Nephron (organoid): ENCODE measurements at regions not wholly inside any gene's neighbourhood (a gene's known extent, or its start where the extent isn't known, plus 50 kb on each side); places are given as distances from the start of the nearest gene placed in this dataset.
A peak's percentile ranks its signal among the peaks of the same experiment; 100 is the strongest.

ENCODE experiments used
- H3K27ac Mint-ChIP-seq, 3 experiments: 2 replicates each; pipeline ENCODE4 v1.8.0; 2020; ENCODE audit warnings: mixed read lengths in 3 of 3, mild to moderate bottlenecking in 2 of 3, moderate library complexity in 1 of 3
- H3K27me3 Mint-ChIP-seq: 2 replicates; pipeline ENCODE4 v1.8.0; 2021; ENCODE audit warnings: low read depth, mild to moderate bottlenecking, moderate library complexity, mixed read lengths
- H3K36me3 Mint-ChIP-seq: 2 replicates; pipeline ENCODE4 v1.8.0; 2020; ENCODE audit warnings: low read depth, mixed read lengths
- H3K4me1 Mint-ChIP-seq: 2 replicates; pipeline ENCODE4 v1.8.0; 2020; ENCODE audit warnings: mixed read lengths
- H3K4me3 Mint-ChIP-seq, 3 experiments: 2 replicates each; pipeline ENCODE4 v1.8.0; 2020; ENCODE audit warnings: mild to moderate bottlenecking in 3 of 3, mixed read lengths in 3 of 3, moderate library complexity in 2 of 3
- H3K9me3 Mint-ChIP-seq: 2 replicates; pipeline ENCODE4 v1.8.0; 2020; ENCODE audit warnings: mixed read lengths
- TF ChIP-seq, protein P1 (sequence below), 3 experiments: fragments of 200-600 bp; sonication (generic); IDR thresholded peaks; one replicate each; pipeline ENCODE4 v1.5.0; 2021; ENCODE audit warnings: antibody characterized with exemption in 3 of 3; ENCODE audit not compliant: unreplicated experiment in 3 of 3

DNA sequence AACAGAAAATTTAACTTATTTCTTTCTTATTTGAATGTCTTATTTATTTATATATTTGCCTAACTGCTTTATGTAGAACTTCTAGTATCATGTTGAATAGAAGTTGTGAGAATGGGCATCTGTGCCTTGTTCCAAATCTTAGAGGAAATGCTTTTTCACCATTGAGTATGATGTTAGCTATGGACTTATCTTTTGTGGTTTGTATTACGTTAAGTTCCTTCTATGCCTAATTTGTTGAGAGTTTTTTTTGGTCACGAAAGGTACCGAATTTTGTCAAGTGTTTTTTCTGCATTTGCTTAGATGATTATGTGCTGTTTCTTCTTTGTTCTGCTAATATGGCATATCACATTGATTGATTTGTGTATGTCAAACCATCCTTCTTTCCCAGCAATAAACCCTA, 161.0 kb upstream of the TRIM24 start:
- Mint-ChIP-seq H3K9me3 (peaks cover 4% of the 10 kb centered on the region), H3K27me3 (no peaks in the 10 kb centered on the region), H3K27ac (no peak overlapping the region), H3K4me1 (peaks cover 11% of the 10 kb centered on the region), H3K36me3 (no peaks in the 10 kb centered on the region), H3K4me3 (no peak overlapping the region)
- TF ChIP-seq, protein P1, sequence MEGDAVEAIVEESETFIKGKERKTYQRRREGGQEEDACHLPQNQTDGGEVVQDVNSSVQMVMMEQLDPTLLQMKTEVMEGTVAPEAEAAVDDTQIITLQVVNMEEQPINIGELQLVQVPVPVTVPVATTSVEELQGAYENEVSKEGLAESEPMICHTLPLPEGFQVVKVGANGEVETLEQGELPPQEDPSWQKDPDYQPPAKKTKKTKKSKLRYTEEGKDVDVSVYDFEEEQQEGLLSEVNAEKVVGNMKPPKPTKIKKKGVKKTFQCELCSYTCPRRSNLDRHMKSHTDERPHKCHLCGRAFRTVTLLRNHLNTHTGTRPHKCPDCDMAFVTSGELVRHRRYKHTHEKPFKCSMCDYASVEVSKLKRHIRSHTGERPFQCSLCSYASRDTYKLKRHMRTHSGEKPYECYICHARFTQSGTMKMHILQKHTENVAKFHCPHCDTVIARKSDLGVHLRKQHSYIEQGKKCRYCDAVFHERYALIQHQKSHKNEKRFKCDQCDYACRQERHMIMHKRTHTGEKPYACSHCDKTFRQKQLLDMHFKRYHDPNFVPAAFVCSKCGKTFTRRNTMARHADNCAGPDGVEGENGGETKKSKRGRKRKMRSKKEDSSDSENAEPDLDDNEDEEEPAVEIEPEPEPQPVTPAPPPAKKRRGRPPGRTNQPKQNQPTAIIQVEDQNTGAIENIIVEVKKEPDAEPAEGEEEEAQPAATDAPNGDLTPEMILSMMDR (IDR thresholded peaks at IDR 0.05; ENCODE audit: unreplicated experiment in 3 of 3) = no peak

- H3K36me3 Mint-ChIP-seq = no peaks in the 10 kb centered on the region
- H3K27me3 Mint-ChIP-seq = no peaks in the 10 kb centered on the region
- TF ChIP-seq, protein P1 (IDR thresholded peaks at IDR 0.05; ENCODE audit: unreplicated experiment in 3 of 3) = no peak
- H3K4me3 Mint-ChIP-seq = no peak overlapping the region
- no peak overlapping the region for H3K27ac Mint-ChIP-seq
- H3K9me3 Mint-ChIP-seq = peaks cover 6% of the 10 kb centered on the region
- no peaks in the 10 kb centered on the region for H3K4me1 Mint-ChIP-seq
Measured at GRCh38 chr7:138303230-138304070, 156.6 kb upstream of the TRIM24 start.

GRCh38 chr7:138304071-138304320, 156.1 kb upstream of the TRIM24 start:
- H3K27me3 Mint-ChIP-seq = no peaks in the 10 kb centered on the region
- peaks cover 6% of the 10 kb centered on the region for H3K9me3 Mint-ChIP-seq
- H3K4me1 Mint-ChIP-seq = no peaks in the 10 kb centered on the region
- no peaks in the 10 kb centered on the region for H3K36me3 Mint-ChIP-seq
- H3K27ac Mint-ChIP-seq = no peak overlapping the region
- no peak overlapping the region for H3K4me3 Mint-ChIP-seq
- TF ChIP-seq, protein P1 (IDR thresholded peaks at IDR 0.05; ENCODE audit: unreplicated experiment in 3 of 3) = no peak

- TF ChIP-seq, protein P1 (IDR thresholded peaks at IDR 0.05; ENCODE audit: unreplicated experiment in 3 of 3) = no peak
- no peaks in the 10 kb centered on the region for H3K36me3 Mint-ChIP-seq
- peaks cover 2% of the 10 kb centered on the region for H3K9me3 Mint-ChIP-seq
Measured at GRCh38 chr7:138307633-138308032, 152.4 kb upstream of the TRIM24 start.

GRCh38 chr7:138308136-138308535, 151.9 kb upstream of the TRIM24 start:
- Mint-ChIP-seq H3K4me1 (no peaks in the 10 kb centered on the region), H3K27me3 (no peaks in the 10 kb centered on the region), H3K36me3 (no peaks in the 10 kb centered on the region), H3K9me3 (peaks cover 2% of the 10 kb centered on the region), H3K27ac (peak overlapping the region in 1 of 3 experiments; percentile 53), H3K4me3 (no peak overlapping the region)
- TF ChIP-seq, protein P1 (IDR thresholded peaks at IDR 0.05; ENCODE audit: unreplicated experiment in 3 of 3) = no peak

More at GRCh38 chr7:138307633-138308032, 152.4 kb upstream of the TRIM24 start:
- no peaks in the 10 kb centered on the region for H3K27me3 Mint-ChIP-seq
- peak overlapping the region; percentile 32 to 77 (median 67) for H3K27ac Mint-ChIP-seq
- H3K4me1 Mint-ChIP-seq = no peaks in the 10 kb centered on the region
- H3K4me3 Mint-ChIP-seq = no peak overlapping the region

DNA sequence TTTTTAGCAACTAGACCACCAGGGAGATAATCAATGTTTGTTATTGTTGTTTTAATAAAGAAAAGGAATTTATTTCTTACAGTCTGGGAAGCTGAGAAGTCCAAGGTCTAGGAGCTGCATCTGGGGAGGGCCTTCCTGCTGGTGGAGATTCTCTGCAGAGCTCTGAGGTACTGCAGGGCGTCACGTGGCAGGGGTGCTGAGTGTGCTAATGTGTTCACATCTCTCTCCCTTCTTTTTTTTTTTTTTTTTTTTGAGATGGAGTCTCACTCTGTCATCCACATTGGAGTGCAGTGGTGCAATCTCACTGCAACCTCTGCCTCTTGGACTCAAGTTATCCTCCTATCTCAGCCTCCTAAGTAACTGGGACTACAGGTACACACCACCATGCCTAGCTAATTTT, 150.9 kb upstream of the TRIM24 start:
- Mint-ChIP-seq H3K27me3 (peaks cover 4% of the 10 kb centered on the region), H3K27ac (peak overlapping the region in 1 of 3 experiments; percentile 54), H3K4me1 (no peaks in the 10 kb centered on the region), H3K36me3 (no peaks in the 10 kb centered on the region), H3K4me3 (no peak overlapping the region), H3K9me3 (peaks cover 3% of the 10 kb centered on the region)
- TF ChIP-seq, protein P1 (IDR thresholded peaks at IDR 0.05; ENCODE audit: unreplicated experiment in 3 of 3) = no peak
